HG02981 (cell line): ENCODE measurements at regions not wholly inside any gene's neighbourhood (a gene's known extent, or its start where the extent isn't known, plus 50 kb on each side); places are given as distances from the start of the nearest gene placed in this dataset.

Experiments
- ATAC-seq: cut with Tn5 transposase; IDR thresholded peaks from one replicate; pipeline ENCODE4 v1.9.1; 2021; ENCODE audit warnings: mild to moderate bottlenecking, moderate library complexity; ENCODE audit not compliant: unreplicated experiment

DNA sequence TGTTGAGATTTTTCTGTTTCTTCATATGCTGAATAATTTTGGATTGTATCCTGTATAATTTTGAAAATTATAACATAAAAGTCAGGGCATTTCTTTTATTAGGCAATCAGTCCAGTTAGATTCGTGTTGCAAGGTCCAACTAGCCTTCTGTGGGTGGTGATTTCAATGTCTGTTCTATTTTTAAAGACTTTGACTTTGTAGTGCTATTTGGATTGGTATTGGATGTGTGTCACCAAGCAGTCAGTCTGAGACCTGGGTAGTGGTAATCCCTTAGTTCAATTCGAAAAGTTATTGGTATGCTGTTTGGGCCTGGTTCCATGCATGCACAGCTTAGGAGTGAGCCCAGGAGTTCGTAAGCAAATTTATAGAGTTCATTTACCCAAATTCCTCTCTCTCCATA lies 82.2 kb downstream of the EPDR1 start:
- ATAC-seq: no peak

DNA sequence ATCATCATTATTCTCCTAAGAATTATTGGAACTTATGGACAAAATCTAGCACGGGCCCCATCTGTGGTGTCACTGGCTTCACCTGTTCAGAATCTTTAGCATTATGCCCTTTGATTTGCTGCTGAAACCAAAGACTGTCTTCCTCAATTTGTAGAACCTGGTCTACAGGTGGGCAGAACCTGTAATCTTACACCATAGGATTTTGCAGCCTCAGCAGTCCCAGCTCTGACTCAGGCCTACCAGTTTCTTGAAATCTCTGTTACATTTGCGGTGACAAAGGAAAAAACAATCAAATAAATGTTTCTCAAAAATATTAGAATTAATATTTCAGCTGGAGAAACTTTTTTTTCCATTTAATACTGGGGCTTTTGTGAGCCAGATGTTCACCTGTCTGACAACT lies 86.1 kb downstream of the EPDR1 start:
- no peak for ATAC-seq

- ATAC-seq: no peak
Measured at GRCh38 chr7:38007096-38007495, 86.7 kb downstream of the EPDR1 start.

GRCh38 chr7:38013246-38013645 lies 92.8 kb downstream of the EPDR1 start:
- ATAC-seq: no peak

GRCh38 chr7:38016567-38016966 lies 96.1 kb downstream of the EPDR1 start:
- ATAC-seq: no peak

- ATAC-seq: no peak
Measured at GRCh38 chr7:38017320-38017719, 96.9 kb downstream of the EPDR1 start.

- ATAC-seq: no peak
Measured at GRCh38 chr7:38020121-38020785, 99.8 kb downstream of the EPDR1 start.

GRCh38 chr7:38021892-38022291 lies 101.5 kb downstream of the EPDR1 start:
- no peak for ATAC-seq

- ATAC-seq: no peak
Measured at GRCh38 chr7:38025815-38026214, 105.4 kb downstream of the EPDR1 start.

- no peak for ATAC-seq
Measured at GRCh38 chr7:38027884-38028455, 107.5 kb downstream of the EPDR1 start.

DNA sequence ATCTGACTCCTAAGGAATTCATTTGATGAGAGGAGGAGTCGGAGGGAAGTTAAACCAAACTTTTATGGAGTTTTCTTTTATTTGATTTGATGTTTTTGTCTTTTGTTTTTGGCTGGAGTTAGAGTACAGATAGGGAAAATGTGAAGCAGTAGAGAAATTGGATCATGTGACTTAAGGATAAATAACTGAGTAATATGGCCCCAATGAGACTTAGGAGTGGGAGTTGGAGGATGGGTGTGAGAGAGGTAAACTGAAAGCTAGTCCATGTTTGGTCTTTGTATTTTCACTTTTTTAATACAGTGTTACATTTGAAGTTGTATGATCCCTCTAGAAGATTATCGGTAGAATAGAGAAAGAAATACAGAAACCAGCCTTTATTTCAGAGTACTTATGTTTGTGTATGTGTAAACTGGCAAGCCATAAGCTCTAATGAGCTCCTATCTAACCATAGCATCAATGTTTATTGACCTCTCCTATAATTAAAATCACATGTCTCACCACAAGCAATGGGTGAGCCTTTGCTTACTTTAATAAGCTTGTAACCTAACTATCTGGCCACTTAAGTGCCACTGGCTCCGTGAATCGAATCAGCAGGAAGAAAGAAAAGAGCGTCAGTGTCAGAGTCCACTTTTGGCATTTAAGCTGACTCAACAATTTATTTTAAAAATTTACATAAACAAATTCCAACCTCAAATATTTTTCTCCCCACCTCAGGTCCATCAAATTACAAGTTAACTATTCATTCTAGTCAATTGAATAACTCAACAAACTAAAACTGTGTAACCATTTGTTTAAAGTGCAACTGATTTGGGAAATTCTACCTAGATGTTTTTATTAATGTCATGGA lies 113.8 kb downstream of the EPDR1 start:
- no peak for ATAC-seq

DNA sequence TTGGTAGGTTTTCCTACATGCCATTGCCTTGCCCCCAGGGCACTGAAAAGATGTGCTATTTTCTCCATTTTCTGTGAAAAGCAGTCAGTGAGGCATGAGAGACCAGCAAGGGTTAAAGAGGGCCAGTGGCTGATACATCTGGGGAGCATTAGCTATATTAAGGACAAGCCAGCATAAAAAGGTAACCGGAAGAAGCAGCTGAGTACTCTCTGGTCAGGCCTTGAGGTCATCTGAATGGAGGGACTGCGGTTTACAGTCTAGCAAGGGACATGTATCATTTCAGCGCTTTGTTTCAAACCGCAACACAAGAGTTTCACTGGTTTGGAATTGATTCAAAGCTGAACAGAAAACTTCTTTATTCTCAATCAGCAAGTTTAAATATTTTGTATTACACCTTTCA lies 120.4 kb downstream of the EPDR1 start:
- ATAC-seq: no peak

- ATAC-seq: no peak
Measured at GRCh38 chr7:38049679-38050078, 128.4 kb upstream of the STARD3NL start.

DNA sequence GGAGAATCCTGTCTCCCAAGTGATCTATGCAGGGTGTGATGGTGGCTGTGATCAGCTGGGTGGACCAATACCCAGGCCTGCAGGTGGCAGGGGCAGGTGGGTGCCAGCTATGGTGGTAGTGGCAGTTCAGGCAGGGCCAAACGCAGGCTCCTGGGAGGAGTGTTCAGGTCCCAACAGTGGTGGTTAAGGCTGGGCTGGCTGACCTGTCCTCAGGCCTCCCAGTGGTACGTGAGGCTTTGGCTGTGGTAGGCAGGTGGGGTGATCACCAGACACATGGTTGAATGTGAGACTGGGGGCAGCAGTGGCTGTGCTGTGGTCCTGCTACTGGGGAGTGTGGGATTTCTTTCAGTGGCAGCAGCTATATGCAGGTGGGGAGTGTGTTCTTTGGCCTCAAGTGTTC lies 126.7 kb upstream of the STARD3NL start:
- no peak for ATAC-seq

DNA sequence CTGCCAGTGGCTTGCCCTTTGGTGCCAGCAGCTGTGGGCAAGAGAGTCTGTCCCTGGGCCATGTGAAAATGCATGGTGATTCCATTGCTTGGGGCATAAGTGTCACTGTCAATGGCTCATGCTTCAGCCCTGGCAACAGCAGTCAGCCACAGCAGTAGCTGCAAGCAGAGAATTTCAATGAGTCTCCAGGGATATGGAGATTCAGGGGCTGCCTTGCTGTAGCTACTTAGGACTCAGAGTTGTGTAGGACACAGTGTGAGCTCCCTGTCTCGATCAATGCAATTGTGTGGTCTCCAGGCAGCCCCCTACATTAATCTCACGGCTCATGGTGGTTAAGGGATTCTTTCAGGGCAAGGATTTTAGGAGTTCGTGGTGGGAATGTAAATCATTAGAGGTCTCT lies 126.3 kb upstream of the STARD3NL start:
- ATAC-seq: no peak

DNA sequence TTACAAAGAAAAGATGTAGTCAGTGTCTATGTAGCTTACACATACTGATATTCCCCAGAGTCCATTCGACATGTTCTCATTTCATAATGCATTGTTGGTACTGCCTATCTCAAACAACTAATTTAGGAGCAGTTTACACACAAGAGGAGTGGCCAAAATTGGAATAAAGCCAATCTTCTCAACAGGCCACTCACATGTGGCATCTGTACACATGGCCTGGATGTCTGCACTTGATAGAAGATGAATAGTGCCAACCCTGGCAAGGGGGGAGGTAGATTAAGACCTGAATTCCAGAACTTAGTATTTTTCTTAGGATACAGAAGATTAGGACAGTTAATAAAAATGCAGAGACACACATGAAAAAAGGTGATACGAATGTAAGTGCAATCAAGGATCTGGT lies 125.3 kb upstream of the STARD3NL start:
- no peak for ATAC-seq

DNA sequence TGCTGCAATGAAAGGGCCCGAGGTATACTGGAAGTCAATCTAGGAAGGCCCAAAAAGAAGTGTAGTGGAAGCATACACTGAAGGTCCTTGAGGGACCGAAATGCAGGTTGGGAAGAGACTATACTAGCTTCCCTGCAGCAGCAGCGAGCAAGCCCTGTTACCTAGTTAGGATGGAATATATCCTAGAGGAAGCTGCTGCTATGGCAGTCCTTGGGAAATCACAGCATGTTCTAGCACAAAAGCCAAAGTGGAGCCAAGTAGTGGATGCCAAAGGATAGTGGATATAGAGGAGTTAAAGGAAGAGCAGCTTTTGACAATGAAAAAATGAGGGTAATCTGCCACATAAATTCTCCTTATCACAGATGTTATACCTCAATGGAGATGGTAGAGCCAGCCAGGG lies 123.8 kb upstream of the STARD3NL start:
- no peak for ATAC-seq

DNA sequence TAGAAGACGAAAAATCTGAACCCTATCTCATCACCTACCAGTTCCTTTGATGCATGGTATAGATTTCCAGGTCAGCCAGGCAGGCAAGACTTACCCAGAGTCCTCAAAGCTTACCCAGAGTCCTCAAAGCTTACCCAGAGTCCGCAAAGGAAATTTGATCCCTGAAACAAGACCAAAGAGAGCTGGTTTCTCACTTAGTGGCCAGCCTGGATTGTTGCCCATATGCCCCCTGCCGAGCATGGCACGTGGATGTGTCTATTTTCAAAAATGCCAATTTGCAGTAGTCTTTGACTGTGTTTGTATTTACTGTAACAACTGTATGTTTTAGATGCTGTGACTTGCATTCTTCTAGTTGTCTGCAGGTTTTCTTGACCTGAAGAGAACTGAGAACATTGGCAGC lies 120.2 kb upstream of the STARD3NL start:
- no peak for ATAC-seq

GRCh38 chr7:38060116-38060515 lies 117.9 kb upstream of the STARD3NL start:
- ATAC-seq: no peak

DNA sequence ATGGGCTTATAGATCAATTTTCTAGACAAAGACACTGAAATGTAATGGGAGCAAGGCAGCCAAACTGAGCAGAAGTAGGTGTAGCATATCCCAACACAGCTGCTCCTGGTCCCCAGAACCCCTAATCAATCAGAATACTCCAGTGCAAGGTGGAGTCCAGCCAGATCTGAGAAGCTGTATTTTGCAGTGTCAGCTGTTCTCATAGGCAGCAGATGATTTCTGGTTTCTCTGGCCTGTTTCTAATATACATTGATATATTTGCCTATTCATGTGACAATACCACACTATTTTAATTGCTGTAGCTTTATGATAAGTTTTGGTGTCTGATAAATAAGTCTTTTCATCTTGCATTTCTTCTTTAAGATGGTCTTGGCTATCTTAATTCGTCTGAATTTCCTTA lies 117.4 kb upstream of the STARD3NL start:
- no peak for ATAC-seq

DNA sequence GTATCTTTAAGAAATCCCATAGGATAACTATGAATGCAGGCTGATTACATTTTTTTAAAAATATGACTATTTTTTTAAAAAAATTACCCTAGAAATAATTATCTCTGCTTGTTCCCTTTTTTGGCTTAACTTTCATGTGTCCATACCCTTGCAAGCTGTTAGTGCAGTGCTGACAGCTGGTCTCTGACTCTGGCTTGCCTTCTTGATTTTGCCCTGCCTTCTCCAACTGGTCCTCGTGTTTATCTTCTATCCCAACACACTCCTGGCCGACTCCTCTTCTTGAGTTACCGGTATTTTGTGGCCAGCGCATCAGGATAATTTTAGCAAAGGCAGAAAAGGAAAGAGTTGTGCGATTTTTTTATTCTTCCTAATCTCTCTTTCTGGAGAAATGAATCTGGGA lies 111.7 kb upstream of the STARD3NL start:
- ATAC-seq: no peak

DNA sequence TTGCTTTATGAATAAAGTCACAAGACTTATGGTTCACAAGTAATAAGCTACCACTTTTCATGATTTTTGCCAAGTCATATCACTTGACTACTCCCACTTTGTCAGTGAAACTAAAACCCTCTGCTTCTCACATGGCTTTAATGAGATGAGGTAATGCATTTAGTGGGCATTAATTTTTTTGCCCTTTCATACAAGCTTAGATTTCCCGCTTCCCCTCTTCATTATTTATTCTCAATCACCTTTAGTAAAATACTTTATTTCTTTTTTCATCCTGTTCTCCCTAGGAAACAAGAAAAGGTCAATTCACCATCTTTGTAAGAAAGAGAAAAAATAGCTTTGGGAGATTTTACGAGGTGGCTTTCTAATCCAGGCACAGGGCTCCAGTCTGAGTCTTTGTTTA lies 109.6 kb upstream of the STARD3NL start:
- ATAC-seq: no peak
